Thoracic aorta (tissue), 2 donors: ENCODE measurements at regions not wholly inside any gene's neighbourhood (a gene's known extent, or its start where the extent isn't known, plus 50 kb on each side); places are given as distances from the start of the nearest gene placed in this dataset.

Experiments
- ATAC-seq: fragments of 150-250 bp; one replicate; pipeline ENCODE4 v1.8.0; 2017; ENCODE audit warnings: low read depth; ENCODE audit not compliant: insufficient number of reproducible peaks, low FRiP score
- DNase-seq: peaks from one replicate; pipeline ENCODE4 v3.0.0-alpha.2; 2020; ENCODE audit warnings: low spot score
- H3K27ac ChIP-seq, 2 donors: fragments of 200-600 bp; sonication (generic); 1 replicate in 1 of 2; 2 replicates in 1 of 2; pipeline ENCODE4 v1.5.1; 2016; ENCODE audit warnings: mild to moderate bottlenecking in 2 of 2, moderate library complexity in 2 of 2
- H3K27me3 ChIP-seq: fragments of 200-600 bp; sonication (generic); replicated peaks from 2 replicates; pipeline ENCODE4 v1.6.0; 2016; ENCODE audit warnings: mild to moderate bottlenecking; ENCODE audit not compliant: insufficient read depth
- H3K36me3 ChIP-seq: fragments of 200-600 bp; sonication (generic); one replicate; pipeline ENCODE4 v1.5.1; 2016
- H3K4me1 ChIP-seq, 2 donors: fragments of 200-600 bp; sonication (generic); 1 replicate in 1 of 2; 2 replicates in 1 of 2; pipeline versions ENCODE4 v1.5.1 to v1.6.0; 2016; ENCODE audit warnings: low read depth in 2 of 2, mild to moderate bottlenecking in 1 of 2; ENCODE audit not compliant: control insufficient read depth in 1 of 2
- H3K4me3 ChIP-seq: fragments of 200-600 bp; sonication (generic); 2 replicates; pipeline ENCODE4 v1.5.1; 2016; ENCODE audit warnings: mild to moderate bottlenecking
- H3K9me3 ChIP-seq: fragments of 200-600 bp; sonication (generic); 2 replicates; pipeline ENCODE4 v1.5.1; 2016
- CTCF ChIP-seq: fragments of 200-600 bp; sonication (generic); IDR thresholded peaks from one replicate; pipeline ENCODE4 v1.5.1; 2019; ENCODE audit warnings: antibody characterized with exemption

DNA sequence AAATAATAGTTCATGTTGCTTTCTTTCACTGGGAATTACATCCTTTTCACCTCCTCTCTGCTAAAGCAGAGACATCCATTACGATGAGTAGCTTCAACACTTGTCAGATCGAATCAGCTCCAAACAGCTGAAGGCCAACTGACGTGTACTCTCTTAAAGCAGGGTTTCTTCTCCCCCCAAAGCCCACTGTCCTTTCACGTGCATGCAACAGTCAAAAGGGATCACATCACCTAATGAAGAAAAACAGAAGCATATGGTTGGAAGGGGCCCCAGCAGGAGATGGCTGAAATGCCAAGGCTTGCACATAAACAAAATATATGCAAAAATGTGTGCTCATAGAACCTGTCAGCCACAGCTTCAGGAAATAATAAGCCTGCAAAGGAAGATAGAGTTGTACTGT lies 421.6 kb downstream of the ANXA1 start:
- Histone ChIP-seq H3K9me3 (no peaks in the 10 kb centered on the region), H3K36me3 (no peaks in the 10 kb centered on the region), H3K27me3 (no peaks in the 10 kb centered on the region), H3K4me3 (no peak overlapping the region), H3K4me1 (no peaks in the 10 kb centered on the region), H3K27ac (no peak overlapping the region)
- no peak for TF ChIP-seq CTCF
- ATAC-seq (no peak), DNase-seq (no peak)

DNA sequence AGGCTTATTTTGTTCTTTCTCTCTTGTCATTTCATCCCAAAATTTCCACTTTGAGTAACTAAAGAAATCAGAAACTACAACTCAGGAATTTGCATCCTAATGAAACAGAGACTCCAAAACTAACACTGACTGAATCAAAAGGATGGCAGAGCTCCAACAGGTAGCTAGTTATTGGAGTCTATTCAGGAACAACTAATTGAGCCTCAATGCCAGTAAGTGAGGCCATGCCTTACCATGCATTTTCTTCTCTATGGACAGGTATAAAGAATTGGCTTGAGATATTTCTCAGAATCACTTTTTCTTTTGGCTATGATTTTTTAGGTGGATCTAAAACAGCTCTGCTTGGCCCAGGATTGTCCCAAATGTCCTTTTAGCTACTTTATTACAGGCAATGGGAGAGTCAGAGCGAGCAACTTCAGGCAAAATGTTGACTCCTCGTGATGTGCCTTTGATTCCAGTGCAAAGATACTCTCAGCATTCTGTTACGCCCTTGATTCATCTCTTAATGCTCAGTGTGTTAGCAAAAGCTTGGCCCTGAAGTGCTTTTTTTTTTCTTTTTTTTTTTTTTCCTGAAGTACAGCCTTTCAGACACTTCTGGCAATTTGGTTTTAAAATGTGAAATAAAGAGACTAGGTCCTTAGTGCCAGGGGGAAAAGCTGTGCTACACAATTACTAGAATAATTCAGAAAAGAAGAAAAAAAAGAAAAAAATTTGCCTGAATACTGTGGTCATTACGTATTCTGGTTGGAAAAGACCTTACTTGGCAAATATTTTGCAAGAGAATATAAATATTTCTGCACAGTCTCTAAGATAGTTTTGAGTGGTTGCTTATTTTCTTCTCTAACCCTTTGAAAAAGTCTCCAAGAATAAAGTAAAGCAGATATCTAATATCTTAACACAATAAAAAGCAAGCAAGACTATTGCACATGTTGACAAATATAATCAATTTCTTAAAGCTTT lies 423.7 kb downstream of the ANXA1 start:
- DNase-seq = no peak
- Histone ChIP-seq H3K27me3 (no peaks in the 10 kb centered on the region), H3K4me1 (no peaks in the 10 kb centered on the region), H3K27ac (no peak overlapping the region), H3K9me3 (no peaks in the 10 kb centered on the region), H3K36me3 (no peaks in the 10 kb centered on the region), H3K4me3 (no peak overlapping the region)
- no peak for ATAC-seq
- TF ChIP-seq CTCF = no peak

GRCh38 chr9:73577848-73578247 lies 426.2 kb downstream of the ANXA1 start:
- TF ChIP-seq CTCF = no peak
- Histone ChIP-seq H3K27ac (no peak overlapping the region), H3K4me3 (no peak overlapping the region)

GRCh38 chr9:73579823-73580222 lies 428.2 kb downstream of the ANXA1 start:
- no peak for TF ChIP-seq CTCF
- H3K4me1 ChIP-seq = no peaks in the 10 kb centered on the region

More at GRCh38 chr9:73577848-73578247, 426.2 kb downstream of the ANXA1 start:
- Histone ChIP-seq H3K4me1 (no peaks in the 10 kb centered on the region), H3K36me3 (no peaks in the 10 kb centered on the region), H3K27me3 (no peaks in the 10 kb centered on the region), H3K9me3 (no peaks in the 10 kb centered on the region)
- ATAC-seq (no peak), DNase-seq (no peak)

GRCh38 chr9:73583576-73583975 lies 431.9 kb downstream of the ANXA1 start:
- ATAC-seq = no peak
- Histone ChIP-seq H3K9me3 (no peaks in the 10 kb centered on the region), H3K4me3 (no peak overlapping the region), H3K36me3 (no peaks in the 10 kb centered on the region), H3K27me3 (no peaks in the 10 kb centered on the region), H3K4me1 (no peaks in the 10 kb centered on the region), H3K27ac (no peak overlapping the region)
- no peak for TF ChIP-seq CTCF
- no peak for DNase-seq

More at GRCh38 chr9:73579823-73580222, 428.2 kb downstream of the ANXA1 start:
- DNase-seq (no peak), ATAC-seq (no peak)
- Histone ChIP-seq H3K27ac (no peak overlapping the region), H3K4me3 (no peak overlapping the region), H3K9me3 (no peaks in the 10 kb centered on the region), H3K27me3 (no peaks in the 10 kb centered on the region), H3K36me3 (no peaks in the 10 kb centered on the region)
